ENCODE measurements at regions not wholly inside any gene's neighbourhood (a gene's known extent, or its start where the extent isn't known, plus 50 kb on each side); places are given as distances from the start of the nearest gene placed in this dataset.

DNA sequence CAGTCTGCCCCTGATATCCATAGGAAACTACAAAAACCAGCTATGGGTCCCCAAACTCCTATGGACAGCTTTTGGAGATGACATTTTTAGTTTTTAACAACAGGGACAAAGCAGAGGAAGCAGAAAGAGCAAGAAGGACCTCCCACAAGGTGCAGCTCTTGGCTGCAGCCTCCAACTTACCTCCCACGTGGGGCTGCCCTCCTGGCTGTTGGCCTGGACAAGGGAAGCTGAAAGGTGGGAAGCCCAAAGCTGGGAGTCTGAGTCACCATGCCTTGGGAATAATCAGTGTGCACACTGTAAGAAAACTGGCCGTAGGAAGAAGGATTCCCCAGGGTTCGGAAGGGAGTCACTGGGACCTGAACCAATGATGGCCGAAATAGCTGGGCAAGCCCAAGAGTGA, 51.8 kb upstream of the PAX1 start:
- no peak for DNase-seq (ENCODE audit: low read depth)

DNA sequence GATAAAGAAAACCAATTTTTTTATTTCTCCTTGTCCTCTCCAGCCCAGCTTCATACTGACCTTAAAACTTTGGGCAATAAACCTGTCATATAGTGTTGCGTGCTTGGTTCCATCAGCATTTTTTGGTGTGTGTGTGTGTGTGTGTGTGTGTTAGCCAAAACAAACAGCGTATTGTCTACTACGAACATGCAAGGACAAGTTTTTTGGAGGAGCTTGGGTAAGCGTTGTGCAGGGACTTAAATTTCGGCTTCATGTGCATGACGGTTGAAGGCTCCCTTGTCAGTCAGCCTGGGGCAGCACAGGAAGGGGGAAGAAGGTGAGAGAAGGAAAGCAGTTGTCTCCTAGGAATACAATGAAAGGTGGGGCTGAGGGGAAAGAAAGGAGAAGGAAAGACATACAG, 62.0 kb upstream of the PAX1 start:
- no peak for DNase-seq (ENCODE audit: low read depth)

DNA sequence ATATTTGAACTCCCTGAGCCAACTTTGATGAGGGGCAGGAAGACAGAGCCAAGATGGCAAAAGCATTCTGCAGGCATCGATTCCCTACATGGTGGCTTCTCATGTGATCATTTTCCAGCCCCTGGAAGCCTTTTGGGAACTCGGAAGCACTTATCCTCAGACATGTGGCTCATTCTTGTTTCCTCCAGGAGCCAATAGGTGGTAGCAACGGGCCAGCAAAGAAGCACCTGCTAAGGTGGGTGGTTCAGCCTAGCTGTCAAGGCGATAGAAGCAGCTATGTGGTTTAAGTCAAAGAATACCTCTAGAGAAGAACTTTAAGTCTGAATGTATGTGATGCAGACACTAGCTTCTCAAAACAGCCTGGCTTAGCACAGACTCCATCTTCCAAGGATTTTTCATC, 64.9 kb upstream of the PAX1 start:
- DNase-seq (ENCODE audit: low read depth), result no peak

DNA sequence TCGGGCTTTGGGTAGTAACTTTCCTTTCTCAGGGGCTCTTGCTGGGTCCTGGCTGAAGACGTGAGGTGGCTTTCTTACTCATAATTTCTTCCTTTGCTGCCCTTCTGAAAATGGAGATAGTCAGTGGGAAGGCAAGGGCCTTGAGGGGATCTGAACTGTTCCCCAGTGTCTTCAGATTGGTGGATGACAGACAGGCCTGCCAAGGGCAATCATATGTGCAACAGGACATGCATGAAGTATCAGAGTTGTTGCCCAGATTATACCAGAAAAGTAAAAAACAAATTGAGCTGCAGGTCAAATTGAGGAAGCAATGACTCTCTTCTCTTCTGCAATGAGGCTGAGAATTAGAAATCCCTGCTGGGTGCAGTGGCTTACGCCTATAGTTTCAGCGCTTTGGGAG, 71.6 kb upstream of the PAX1 start:
- no peak for DNase-seq (ENCODE audit: low read depth)

DNA sequence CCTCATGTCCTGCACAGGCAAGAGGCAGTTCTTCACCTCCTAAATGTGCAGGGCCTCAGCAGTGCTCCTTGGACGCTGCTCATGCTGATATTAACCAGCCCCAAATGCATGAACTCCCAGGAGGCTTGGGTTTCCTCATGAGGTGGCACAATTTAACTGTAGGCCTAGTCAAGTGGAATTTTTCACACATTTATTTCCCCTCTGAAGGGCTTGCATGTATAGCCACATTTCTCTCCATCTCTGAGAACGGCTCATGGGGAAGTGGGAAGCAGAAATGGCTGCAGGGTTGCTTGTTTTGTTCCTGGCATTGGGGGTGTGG, 72.8 kb upstream of the PAX1 start:
- no peak for DNase-seq (ENCODE audit: low read depth)

DNA sequence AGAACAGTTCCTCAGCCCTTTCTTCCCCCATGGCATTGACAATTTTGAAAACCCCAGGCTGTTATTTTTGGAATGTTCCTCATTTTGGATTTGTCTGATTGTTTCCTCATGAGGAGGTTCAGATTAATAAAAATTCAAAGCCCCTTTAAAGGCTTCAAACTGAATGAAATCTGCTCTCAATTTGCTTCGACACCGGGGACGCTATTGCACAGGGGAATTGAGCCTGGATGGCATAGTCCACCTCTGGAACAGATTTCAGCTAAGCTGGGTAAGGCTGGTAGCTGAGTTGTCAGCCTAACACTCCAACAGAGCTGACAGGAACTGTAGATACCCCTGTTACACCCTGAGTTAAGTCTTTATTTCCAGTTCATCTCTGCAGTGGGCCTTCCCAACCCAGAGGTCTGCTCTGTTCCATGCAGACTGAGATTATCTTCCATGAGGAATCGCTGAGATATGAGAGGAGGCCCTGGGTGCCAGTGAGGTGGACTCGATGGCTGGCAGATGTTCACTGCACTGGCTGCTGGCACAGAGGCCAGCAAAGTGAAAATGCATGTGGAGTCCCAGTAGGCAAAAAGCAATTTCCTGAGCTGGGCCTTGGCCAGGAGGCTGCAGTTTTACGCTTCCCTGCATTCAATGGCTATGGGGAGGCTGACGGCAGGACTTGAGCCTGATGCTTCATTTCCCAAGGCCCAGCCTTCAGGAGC, 73.3 kb upstream of the PAX1 start:
- DNase-seq (ENCODE audit: low read depth), result no peak

DNA sequence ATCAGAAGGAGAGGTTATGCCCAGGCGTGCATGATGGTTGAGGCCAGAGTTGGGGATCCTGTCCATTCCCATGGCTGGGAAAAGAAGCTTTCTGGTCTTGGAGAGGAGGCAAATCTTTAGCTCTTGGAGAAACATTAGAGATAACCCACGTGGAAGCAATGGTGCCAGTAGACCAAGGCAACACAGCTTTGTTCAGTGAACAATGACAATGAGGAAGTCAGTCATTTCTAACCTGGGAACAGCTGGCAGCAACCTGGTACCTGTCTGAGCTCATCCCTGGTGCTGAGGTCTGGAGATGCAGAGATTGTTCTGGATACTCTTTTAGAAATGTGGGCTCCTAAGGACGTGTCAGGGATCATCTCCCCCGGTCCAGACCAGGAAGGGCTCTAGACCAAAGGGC, 76.7 kb upstream of the PAX1 start:
- DNase-seq (ENCODE audit: low read depth), result no peak

DNA sequence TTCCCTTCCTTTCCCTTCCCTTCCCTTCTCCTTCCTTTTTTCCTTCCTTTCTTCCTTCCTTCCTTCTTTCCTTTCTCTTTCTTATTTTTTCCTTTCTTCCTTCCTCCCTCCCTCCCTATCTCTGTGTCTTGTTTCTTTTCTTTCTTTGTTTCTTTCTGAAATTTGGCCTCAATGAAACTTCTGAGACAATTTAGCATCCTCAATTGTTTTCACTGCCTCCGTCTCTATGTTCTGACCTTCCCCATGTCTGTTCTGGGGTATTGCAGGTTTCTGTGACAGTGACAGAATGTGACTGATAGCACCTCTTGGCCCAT, 81.7 kb upstream of the PAX1 start:
- DNase-seq (ENCODE audit: low read depth), result no peak

DNA sequence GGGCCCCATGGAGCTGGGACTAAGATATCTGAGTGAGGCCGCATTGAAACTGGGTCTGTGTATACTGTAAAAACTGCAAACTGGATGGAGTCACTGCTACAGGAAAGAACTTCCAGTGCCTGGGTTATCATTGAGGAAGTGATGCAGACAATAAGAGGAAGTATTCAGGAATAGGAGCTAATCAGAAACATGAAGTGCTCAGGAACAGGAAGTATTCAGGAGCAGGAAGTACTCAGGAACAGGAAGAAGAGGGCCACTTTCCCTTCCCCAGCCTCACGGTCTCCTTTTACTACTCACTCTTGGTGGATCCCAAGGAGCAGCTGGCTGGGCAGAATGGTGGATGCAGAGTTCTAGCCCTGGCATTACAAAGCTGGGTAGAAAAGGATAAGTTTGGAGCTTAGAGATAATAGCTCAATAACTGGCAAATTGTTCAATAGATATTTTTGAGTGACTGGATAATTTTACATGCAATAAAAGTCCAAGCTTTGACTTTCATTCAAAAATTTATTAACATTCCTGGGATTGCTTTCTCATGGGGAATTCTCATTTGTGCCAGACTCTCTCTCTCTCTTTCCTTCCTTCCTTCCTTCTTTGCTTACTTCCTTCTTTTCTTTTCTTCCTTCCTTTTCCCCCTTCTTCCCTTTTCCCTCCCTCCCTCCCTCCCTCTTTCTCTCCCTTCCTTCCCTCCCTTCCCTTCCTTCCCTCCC, 82.2 kb upstream of the PAX1 start:
- DNase-seq (ENCODE audit: low read depth), result no peak

DNA sequence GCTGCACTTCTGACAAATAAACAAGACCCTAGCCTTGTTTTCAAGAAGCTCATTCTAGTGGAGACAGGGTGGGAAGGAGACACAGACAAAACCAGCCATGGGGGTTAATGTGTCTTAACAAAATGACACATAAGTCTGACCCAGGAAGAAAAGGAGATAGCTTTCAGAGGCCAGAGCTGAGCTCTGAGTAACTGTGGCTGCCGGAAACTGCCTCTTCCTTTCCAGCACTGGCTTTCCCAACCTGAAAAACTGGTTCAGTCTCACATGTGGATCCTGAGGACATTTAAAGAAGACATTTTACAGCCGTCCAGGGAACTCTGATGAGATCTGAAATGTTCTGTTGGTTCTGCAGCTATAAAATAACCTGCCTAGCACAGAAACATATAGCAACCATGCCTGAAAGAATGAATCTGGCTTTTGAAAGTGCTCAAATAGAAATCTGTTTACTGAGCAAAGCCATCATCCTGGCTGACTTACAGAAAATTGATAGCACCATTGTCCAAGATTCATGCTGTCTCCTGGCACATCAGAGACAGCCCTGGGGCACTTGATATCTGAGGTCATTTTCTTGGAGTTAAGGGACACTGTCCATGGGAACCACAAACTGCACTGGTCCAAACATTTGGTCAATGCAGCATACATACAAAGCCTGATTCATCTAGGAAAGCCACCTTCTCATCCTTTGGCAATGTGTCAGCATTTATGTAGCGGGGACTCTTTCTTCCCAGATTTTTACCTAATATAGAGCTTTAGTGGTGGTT, 83.2 kb upstream of the PAX1 start:
- no peak for DNase-seq (ENCODE audit: low read depth)

DNA sequence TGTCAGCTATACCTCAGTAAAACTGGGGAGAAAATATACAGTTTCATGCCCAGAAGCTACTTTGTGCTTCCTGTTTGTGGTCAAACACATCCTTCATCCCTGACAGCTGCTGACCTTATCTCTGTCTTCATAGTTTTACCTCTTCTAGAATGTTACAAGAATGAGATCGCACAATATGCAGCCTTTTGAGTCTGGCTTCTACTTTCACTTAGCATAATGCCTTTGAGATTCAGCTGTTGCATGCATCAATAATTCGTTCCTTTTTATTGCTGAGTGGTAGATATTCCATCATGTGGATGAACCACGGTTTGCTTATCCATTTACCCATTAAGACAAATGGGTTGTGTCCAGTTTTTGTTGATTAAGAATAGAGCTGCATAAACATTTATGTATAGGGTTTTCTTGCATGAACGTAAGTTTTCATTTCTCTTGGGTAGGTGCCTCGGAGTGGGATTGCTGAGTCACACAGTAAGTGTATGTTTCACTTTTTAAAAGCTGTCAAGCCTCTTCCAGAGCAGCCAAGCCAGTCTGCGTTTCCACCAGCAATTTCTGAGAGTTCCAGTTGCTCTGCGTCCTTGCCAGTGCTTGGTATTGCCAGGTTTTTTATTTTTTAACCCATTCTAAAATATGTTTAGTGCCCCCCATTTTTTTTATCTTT, 86.6 kb upstream of the PAX1 start:
- no peak for DNase-seq (ENCODE audit: low read depth)

DNA sequence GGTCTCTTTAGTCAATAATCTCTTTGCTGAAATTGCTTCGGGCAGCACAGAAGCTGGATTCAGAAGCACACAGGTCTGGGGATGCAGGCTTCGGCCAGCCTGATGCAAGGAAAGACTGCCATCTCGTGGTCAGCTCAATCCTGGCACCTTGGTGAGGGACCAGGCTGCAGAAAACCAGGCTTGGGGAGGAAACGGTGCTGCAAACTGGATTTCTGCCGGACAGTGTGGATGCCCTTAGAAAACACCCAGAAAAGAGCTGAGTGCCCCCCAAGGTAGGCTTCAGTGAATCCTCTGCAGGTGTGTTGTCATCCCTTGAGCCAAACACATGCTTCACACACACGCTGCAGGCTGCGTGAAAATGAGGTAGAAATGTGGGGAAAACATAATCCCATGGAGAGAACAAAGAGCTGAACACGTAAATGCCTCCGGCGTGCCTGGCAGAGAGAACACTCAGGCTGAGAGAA, 89.8 kb upstream of the PAX1 start:
- no peak for DNase-seq (ENCODE audit: low read depth)

DNA sequence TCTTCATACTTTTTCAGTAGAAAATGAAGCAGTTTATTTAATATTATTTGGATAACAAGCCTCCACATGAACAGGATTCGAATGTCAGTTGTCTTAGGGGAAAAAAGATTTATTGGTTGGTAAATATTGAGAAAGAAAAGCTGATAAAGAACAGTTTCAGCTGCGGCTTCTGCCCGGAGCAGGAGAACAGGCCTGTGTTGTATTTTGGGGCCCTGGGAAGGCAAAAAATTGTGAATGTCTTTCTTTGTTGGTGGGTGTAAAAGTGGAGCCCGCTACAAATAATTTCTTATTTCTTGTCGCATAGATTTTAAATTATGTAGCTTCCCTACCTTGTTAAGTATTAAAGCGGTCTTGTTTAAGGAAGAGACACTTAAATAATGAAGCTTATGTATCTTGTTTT, 90.5 kb upstream of the PAX1 start:
- no peak for DNase-seq (ENCODE audit: low read depth)

DNA sequence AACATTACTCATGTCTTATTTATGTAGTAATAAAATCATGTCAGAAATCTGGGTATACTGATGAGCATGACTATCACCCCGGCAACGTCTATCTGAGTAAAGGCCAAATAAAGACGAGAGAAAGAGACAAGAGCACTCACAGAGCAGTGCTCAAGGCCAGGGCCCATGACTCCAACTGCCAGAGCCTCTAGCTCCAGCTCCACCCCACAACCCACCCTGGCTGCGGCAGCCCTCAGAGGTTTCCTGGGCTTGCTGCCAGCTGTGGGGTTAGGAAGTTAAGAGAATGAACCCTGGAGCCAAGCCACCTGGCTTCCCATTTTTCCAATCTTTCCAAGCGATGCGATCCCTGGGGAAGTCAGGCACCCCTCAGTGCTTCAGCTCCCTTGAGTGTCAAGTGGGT, 92.0 kb upstream of the PAX1 start:
- no peak for DNase-seq (ENCODE audit: low read depth)

DNA sequence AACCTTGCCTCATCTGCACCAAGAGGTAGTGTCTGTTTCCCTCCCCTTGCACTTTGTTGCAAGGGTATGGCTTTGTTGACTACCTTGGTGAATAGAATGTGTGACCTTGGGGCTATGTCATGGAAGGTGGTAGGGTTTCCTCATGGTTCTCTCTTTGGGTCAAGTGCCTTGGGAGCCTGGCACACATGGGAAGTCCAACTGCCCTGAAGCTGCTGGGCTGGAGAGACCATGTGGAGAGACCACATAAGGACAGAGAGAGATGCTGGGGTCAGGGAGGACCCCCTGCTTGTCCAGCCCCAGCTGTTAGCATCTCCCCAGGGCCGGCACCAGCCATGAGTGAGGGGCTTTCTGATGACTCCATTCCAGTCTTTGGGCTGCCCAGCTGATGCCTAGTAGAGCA, 95.5 kb upstream of the PAX1 start:
- no peak for DNase-seq (ENCODE audit: low read depth)

DNA sequence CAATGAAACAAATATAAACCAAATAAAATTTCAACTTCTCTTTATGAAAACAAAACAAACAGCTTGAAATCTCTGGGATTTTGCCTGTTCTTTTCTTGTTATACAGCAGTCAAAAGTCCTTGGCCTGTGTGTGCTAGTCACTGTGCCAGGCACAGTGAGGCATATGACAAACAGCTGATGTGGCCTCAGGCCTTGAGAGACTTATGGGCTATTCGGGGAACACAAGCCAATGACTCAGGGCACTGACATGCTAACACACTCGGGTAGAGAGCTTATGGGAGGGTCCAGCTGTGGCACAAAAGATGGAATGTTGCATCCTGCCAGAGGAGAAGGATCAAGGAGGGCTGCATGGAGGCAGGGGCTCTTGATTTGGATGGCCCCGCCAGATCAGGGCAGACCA, 95.4 kb upstream of the NKX2-2 start:
- DNase-seq (ENCODE audit: low read depth), result no peak

DNA sequence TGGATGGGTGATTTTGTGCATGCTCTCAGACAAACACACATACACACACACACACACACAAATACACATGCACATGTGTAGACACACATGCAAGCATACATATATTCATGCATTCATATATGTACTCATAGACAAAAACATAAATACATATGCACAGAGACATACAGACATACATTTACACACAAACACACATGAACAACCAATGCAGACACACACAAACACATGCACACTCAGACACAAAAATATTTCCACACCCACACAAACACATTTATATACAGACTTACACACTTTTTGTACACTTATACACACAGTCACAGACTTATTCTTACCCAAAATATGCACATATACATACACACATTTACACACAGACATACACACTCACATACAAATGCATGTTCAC, 94.9 kb upstream of the NKX2-2 start:
- DNase-seq (ENCODE audit: low read depth), result no peak

DNA sequence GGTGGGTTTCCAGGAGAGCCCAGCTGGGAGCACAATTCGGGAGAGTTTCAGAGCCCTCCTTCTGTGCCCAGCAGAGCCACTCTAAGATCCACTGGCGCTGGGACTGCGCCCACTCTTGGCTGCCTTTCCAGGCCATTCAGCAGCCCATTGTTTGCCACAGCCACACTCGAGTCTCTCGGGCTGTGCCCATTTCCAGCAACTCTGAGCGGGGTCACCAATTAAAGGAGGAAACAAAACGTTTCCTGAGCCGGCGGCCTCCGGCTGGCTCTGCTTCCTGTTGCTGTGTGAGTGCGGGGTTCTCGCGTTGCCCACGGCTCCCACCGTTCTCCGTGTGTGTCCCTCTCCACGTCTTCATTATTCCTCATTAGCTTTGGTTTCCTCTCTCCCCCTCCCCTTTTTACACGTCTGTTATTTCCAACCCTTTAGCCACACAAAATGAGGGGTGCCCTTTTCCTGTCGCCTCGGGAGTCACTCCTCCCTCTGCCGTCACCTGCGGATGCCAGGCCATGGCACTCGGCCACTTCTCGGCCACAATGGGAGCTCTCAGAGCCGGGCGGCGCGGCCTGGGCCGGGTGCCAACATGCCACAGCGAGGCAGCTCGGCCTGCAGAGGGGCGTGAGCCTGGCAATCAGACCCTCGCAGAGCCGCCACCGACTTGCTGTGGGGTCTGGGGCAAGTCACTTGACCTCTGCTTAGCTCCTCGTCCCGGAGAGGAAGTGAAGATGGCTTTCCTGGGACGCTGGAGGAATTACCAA, 94.3 kb upstream of the NKX2-2 start:
- DNase-seq (ENCODE audit: low read depth), result no peak

DNA sequence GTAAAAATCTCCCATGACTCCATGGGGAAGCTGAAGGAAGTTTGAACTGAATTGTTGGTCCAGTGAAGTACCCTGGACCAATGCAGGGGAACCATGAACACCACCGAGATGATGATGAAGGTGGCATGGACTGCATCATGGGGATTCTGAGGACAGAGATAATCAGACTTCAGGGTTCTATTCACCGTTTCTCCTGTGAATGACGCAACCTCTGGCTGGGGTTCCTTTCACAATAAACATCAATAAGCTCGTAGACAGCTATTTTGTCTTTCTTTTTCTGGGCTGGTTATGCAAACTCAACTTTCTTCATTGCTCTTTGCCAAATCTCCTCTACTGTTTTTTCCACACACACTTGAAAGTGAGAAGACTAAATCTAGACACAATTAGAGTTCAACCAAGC, 87.9 kb upstream of the NKX2-2 start:
- no peak for DNase-seq (ENCODE audit: low read depth)

DNA sequence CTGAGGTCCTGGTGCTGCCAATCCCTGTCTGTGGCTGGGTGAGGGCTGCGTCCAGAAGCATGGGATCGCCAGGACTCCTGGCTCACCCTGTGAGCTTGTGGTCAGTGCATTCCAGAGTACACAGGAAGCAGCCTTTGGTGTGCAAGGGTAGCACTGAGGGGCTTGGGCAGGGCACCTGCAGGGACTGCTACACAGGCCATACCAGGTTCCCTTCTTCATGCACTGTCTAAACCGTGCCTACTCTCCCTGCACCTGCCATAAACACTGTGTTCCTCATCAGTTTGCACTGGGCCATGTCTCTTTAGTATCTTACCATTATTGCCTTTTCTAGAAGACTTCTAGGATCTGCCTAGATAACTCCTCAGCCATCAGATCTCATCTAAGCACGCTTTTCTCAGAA, 72.8 kb upstream of the NKX2-2 start:
- DNase-seq (ENCODE audit: low read depth), result no peak

DNA sequence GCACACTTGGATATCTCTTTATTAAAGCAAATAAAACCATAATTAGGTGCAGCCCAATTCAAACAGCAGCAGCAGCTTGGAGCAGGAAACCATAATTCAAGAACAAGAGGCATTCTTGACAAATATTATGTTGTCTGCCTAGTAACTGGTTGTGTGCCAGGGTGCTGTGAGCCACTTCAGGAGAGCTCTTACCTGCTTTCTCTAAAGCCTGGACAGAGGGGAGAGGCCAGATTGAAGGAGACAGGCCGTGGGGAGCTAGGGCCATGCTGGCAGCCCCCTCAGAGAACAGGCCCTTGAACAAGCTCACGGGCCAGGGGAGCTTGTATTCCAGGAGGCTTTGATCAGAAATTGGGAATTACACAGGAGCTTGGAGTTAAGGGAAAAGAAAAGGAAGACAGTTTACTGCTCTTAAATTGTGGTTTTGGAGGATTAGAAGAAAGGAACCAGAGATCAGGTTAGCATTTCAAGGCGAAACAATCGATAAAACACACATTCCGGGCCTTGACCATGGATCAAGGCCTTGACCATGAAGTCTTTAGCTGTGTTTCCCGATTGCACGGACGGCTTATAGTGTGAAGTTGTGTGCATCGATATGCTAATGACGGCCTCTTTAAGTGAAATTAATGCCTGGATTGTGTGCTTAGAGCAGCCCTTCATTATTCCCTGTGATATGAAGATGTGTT, 69.8 kb upstream of the NKX2-2 start:
- DNase-seq (ENCODE audit: low read depth), result no peak

DNA sequence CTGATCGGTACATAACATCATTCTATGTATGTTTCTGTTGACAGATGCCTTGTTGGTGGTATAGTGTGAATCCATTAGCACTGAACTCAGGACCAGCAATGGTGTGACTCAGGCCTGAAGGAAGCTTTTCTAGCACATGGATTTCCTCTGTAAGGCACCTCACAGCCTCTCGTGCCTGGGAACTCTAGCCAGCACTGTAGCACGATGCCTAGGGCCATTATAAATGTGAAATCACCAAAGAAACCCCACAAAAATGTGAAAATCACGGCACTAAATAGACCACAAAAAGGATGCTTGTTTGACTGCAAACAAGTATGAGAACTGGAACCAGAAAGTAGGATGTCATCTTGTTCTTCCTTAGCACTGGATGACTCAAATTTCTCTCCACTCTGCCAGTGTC, 63.7 kb upstream of the NKX2-2 start:
- DNase-seq (ENCODE audit: low read depth), result no peak
